ENCODE measurements at regions not wholly inside any gene's neighbourhood (a gene's known extent, or its start where the extent isn't known, plus 50 kb on each side); places are given as distances from the start of the nearest gene placed in this dataset.
A peak's percentile ranks its signal among the peaks of the same experiment; 100 is the strongest.

DNA sequence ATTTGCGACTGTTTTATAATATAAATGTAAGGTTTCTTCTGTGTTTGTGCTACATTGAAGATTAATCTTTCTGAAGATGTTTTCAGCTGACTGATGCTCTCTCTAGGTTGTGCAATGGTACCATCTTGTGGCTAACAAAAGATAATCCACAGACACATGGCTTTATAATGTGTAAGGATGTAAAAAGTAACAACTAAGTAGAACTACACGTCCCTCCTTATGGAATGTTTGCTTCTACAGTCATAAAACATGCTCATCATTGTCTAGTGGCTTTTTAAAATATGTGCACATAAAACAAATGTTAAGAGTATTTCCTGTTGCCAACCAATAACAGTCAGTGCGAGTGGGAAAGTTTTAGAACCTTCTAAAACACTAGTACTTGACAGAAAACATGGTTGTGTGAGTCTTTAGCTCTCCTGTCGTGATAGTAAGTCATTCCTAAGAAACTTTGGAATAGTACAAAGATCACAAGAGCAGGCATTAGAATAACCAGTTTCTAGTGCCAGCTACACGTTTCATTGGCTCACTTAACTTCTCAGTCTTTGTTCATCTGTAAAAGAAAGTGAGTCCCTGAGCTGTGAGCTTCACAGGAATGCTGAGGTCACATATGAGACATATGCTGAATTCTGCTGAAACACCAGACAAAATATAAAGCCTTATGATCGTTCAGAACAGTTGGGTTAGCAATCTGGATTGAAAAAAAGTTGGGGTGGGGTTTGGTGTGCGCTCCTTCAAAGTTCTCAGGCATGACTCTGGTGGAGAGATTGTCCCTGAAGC, 75.7 kb upstream of the GLIS3 start:
- TF ChIP-seq, protein P1, sequence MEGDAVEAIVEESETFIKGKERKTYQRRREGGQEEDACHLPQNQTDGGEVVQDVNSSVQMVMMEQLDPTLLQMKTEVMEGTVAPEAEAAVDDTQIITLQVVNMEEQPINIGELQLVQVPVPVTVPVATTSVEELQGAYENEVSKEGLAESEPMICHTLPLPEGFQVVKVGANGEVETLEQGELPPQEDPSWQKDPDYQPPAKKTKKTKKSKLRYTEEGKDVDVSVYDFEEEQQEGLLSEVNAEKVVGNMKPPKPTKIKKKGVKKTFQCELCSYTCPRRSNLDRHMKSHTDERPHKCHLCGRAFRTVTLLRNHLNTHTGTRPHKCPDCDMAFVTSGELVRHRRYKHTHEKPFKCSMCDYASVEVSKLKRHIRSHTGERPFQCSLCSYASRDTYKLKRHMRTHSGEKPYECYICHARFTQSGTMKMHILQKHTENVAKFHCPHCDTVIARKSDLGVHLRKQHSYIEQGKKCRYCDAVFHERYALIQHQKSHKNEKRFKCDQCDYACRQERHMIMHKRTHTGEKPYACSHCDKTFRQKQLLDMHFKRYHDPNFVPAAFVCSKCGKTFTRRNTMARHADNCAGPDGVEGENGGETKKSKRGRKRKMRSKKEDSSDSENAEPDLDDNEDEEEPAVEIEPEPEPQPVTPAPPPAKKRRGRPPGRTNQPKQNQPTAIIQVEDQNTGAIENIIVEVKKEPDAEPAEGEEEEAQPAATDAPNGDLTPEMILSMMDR (conservative IDR thresholded peaks at IDR 0.05; ENCODE audit: low read length), result peak; percentile 64
- TF ChIP-seq EZH2phosphoT487 (IDR thresholded peaks at IDR 0.05; ENCODE audit: borderline replicate concordance), result no peak

All from Loucy (cell line).